GM19467 (cell line): ENCODE measurements at regions not wholly inside any gene's neighbourhood (a gene's known extent, or its start where the extent isn't known, plus 50 kb on each side); places are given as distances from the start of the nearest gene placed in this dataset.

ENCODE experiments used
- ATAC-seq: cut with Tn5 transposase; IDR thresholded peaks from one replicate; pipeline ENCODE4 v1.9.1; 2021; ENCODE audit warnings: mild to moderate bottlenecking, moderate library complexity; ENCODE audit not compliant: unreplicated experiment

DNA sequence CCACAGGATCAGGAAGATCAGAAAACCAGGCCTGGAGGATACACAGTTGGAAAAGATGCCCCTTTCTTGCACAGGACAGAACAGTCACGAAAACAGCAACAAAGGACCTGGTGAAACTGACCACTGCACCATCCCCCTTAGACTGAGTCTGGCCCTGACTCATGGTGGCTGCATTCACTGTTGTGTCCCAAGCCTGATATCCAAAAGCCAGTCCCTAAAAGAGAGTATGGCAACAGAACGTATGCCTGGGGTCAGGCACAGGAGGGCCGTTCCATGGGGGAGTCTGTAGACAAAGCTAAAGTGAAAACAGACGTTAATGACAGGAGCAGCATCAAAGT, 301.1 kb upstream of the NBEA start:
- no peak for ATAC-seq

DNA sequence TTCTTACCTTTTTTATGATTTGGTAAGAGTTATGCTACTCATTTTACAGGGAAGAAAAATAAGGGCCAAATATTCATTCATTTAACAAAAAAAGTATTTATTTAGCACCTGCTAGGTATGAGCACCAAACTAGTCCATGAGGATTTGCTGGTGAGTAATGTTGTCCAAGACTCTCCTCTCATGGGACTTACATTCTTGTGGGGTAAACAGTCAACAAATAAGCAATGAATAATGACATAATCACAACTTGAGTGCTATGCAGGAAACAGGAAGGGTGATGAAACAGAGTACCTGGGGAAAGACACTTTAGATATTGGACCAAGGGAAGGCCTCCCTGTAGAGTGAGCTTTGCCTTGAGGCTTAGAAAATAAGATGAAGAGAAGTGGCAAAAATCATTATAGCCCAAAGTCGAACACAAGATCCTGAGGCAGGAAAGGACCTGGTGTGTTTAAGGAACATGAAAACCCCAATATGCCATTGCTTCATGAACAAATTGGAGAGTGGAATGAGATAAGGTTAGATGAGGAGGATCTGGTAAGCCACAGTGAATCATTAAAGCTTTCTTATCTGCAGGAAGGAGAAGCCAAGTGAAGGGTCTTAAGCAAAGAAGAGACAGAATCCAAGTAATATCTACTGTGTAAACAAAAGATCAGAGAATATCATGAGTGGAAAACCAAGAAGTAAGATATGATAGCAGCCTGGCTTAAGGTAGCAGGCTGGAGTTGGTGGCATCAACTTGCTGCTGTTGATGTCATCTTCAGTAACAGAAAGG, 294.5 kb upstream of the NBEA start:
- ATAC-seq = no peak

DNA sequence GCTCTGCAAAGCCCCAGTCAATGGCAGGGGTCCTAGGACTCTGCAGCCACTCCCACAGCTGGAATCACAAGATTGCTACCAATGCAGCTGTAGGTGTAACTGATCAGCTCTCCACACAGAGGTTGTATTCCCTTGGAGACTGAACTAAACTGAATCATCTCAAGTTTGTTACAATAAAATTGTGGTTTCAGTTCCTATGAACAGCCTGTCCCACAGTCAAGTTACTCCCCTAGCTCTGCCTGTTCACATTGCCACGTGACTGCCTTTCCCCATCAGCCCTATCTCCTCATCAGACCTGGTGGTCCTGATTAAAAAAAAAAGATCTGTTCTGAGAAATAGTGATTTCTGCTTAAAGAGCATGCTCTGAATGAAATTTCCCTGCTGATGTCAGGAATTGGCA, 287.9 kb upstream of the NBEA start:
- ATAC-seq = no peak

DNA sequence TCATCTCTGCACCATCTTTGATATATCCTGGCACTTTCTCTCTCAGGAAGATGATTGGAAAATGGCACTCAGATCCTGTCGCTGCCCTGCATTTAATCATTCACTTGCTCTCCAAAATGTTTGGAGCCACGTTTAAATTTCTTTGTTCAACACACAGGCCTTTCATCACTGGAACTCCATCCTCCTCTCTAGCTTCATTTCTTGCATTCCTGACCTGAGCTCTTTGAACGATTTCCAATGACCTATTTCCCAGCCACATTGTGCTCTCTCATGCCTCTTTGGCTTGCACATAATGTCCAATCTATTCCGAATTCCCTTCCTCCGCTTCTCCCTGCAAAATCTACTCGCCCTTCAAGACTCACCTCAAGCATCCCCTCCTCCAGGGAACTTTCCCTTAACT, 287.4 kb upstream of the NBEA start:
- ATAC-seq = no peak

DNA sequence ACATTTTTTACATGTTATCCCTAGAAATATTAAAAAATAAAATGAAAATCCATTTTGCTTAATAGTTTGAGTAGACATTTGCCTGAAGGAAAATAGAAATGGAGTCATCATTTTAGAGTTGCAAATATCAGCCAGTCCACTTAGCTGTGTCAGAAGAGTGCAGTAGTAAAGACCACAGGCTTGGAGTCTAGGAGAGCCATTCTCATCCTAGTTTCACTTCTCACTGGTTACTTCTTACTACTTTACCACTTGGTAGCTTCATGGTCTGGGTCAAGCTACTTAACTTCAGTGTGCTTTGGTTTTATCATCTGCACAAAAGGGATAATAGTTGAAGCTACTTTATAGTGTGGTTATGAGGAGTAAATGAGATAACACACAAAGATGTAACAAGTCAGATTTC, 286.5 kb upstream of the NBEA start:
- no peak for ATAC-seq

DNA sequence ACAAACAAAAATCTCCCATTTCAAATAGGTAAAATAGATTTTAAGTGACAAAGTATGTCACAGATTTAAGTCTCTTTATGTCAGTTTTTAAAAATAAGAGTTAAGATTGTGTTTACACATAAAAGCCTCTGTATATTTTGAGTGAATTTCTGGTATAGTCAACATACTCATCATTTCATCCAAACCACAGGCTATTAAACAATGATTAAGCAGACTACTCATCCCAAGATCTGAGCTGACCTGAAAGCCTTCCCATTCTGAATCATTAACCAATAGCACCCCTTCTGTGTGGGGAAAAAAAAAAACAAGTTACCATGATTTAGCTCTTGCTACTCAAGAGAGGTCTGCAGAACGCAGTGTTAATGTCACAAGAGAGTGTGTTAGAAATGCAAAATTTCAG, 284.4 kb upstream of the NBEA start:
- no peak for ATAC-seq

DNA sequence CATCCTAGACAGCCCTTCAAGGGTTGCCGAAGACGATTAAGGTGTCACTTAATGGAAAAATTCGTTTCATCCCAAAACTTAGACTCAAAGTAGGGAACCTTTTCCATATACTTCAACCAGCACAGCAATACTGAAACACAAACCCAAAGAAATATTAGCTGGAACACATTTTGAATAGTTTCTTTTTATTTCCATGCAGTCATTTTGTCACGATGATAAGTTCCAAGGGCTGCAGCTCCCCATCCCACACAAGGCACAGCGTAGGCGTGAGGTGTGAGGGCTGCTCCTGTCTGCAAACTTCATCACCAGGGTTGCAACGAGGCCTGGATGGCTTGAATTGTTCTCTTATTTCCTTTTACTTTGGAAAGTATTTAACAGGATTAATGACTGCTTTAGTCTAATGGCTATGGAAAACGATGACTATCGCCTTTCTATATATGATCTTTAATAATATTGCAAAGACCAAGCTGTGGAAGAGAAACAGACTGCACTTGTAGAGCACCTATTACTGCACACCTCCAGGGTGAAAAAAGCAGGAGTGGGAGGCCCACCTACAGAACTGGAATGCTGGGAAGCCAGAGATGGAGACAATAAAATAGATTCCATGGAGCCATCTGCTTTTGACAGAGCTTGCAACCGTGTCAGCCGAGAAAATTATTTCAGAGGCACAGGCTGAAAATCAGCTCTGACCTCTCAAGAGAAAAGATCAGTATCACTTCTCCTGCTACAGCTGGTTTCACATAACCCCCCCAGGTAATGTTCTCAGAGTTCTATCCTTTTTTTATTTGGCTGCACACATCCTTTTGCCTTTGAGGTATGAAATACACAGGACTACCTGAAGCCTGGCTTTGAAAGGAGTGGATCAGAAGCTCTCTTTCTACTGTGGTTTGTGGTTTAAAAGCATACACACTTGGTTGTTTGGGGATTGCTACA, 274.5 kb upstream of the NBEA start:
- no peak for ATAC-seq

DNA sequence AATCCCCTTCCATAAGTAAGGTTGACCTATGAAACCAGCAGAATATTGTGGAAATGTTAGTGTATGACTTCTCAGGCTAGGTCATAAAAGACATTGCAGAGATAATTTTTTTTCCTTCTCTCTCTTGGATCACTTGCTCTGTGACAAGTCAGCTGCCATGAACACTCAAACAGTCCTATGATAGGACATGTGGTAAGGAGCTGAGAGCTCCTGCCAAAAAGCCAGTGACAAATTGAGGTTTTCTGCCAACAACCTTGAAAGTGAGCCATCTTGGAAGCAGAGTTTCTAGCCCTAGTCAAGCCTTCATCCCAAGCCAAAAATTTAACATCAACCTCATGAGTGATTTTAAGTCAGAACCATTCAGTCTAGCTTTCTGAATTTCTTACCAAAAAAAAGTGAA, 270.9 kb upstream of the NBEA start:
- ATAC-seq = no peak

DNA sequence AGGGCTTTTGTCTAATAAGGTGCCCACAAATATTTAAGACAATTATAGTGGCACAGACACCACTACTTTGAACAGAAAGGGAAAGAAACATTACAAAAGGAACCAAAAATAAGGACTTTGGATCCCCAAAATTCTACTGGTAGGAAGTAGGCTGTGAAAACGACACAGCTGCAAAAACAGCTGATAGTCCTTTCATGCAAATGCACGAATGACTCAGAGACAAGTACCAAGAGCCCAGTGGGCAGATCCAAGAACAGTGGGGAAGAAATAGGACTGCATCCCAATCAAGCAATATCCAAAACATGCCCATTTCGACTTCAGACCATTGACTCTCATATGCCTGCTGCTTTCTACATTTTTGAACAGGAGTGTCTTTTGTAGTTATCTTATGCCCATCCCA, 269.4 kb upstream of the NBEA start:
- ATAC-seq = no peak

DNA sequence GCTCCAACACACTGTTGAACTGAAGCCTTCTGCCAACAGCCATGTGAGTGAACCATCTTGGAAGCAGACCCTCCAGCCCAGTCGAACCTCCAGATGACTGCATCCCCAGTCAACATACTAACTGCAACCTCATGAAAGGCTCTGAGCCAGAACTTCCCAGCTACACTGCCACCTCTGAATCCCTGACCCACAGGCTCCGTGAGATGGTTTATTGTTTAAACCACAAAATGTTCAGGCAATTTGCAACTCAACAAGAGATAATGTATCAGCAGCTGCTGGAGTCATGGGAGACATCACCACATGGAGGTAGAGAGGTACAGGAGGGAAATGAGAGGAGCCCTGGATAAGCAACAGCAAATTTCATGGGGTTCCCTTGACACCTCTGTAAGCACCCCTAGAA, 266.4 kb upstream of the NBEA start:
- ATAC-seq = no peak

DNA sequence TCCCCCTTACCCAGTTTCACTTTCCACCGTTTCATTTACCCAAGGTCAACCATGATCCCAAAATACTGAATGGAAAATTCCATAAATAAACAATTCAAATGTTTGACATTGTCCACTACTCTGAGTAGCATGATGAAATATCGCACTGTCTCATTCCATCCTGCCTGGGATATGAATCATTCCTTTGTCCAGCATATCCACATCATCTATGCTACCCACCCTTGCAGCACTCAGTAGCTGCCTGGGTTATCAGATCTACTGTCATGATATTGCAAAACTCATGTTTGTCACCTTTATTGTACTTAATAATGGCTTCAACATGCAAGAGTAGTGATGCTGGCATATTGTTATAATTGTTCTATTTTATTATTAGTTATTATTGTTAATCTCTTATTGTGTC, 263.9 kb upstream of the NBEA start:
- ATAC-seq = no peak

DNA sequence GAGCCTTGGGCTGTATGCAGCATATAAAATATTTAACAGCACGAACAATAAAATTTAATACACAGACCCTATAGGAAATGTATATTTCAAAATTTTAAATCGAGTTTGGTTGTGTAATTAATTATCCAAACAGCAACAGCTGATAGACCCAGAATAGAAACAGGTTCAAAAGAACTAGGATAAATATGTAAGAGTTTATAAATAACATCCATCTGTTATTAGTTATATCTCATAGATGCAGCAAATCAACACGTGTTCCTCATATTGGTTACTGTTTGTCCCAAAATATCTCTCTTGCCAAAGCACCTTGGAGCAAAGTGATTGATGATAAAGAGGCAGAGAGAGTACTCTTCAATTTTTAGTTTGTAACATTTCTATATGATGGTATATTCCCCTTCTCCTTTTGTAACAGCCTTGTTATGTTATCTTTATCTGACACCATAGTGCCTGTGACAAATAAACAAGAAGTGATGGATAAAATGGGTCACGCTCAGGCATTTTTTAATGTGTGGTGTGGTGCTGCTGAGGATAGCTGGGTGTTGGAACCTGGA, 260.6 kb upstream of the NBEA start:
- ATAC-seq = no peak

DNA sequence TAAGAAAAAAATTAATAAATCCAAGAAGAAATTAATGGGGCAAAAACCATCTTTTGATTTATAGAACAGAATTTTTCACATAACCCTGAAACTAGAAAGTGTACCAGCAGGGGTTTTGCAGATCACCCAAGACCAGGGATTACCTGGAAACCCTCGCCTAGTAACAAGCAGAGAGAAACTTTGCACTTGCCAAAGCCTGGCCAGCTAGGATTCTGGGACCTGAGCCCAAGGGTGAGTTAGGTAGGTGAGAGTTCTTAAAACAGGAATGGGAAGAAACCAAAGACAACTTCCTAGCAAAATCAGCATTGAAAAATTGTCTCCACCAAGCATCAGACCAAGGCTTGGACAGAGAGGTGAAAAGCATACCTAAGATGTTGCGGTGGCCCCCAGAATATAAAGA, 247.0 kb upstream of the NBEA start:
- no peak for ATAC-seq

DNA sequence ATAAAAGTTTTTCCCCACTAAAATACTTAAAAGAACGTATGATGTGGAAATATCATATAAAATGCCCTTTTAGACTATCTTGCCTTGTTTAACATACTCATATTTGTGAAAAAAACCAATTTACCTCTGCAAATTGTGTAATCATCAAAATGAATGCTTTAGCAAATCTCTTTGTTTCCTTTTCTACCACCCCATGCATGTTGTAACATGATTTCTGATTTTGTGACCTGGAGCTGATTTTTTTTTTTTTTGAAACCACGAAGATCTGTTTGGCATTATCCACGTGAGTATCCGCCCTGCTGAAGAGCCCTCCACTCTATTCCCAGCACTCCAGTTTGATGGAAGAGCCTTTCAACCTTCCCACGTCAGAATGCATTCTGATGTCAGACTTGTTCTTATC, 245.8 kb upstream of the NBEA start:
- ATAC-seq = no peak

DNA sequence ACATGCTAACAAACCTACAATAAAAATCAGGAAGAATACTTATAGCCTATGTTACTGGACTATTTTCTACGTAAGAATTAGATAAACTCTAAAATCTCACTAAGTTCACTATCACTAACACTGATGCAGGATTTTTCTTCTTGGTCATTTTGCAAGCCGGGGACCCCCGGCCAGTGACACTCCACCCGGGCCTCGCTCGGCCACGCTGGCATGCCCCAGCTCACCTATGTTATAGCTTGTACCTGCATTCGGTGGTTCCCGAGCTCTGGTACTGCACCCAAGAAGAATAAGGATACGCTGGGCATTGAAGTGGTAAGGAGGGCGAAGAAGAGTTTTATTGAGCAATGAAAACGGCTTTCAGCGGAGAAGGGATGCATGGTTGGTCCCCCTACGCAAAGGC, 245.3 kb upstream of the NBEA start:
- no peak for ATAC-seq

DNA sequence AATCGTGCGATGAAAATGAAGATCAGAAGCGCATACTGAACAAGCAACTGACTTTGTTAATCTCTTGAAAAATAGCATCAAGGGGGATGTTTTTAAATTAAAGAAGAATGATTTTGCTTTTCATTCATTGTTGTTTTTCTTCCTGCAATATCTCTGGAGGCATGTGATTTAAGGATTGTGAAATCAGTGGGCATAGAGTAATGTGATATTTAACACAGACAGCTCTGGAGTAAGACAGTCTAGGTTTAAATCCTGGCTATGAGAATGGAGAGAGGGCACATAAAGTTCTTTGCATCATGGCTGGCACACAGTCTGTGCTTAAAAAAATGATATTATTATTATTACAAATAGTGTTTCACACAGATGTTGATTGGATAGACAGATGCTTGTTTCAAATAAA, 243.1 kb upstream of the NBEA start:
- ATAC-seq = no peak

DNA sequence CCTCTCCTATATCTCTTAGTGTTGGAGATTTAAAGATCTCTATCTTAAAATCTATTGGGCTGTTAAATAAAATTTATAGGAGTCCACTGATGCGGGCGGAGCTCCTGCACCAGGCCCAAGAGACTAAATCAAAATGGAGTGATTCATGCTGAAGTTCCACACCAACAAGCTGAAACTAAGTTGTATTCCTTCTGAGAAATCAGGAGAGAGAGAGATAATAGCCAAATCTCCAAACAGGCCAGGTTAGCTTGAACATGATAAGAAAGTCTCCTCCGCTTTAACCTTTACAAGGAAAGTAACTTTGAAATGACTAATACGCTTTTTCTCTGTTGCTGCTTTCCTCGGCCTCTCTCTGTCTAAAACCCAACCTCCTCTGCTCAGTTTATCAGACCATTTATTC, 241.9 kb upstream of the NBEA start:
- ATAC-seq = no peak

DNA sequence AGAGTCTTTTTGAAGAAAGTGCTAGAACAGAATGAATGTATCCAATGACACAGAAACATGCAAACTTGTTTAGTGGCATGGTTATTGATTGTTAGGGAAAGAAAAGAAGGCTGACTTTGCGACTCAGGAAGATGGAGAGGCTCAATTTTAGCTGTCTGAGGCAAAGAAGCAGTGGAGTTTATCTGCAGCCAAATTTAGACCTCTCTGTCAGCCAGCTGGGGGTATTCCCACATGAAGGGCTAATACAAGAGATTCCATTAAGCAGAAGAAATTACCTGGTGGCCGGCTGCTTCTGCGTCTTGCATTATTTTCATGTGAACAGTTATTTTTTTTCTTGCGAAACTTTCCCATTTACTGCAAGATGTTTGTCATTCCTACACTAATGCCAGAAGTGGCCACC, 240.2 kb upstream of the NBEA start:
- no peak for ATAC-seq

DNA sequence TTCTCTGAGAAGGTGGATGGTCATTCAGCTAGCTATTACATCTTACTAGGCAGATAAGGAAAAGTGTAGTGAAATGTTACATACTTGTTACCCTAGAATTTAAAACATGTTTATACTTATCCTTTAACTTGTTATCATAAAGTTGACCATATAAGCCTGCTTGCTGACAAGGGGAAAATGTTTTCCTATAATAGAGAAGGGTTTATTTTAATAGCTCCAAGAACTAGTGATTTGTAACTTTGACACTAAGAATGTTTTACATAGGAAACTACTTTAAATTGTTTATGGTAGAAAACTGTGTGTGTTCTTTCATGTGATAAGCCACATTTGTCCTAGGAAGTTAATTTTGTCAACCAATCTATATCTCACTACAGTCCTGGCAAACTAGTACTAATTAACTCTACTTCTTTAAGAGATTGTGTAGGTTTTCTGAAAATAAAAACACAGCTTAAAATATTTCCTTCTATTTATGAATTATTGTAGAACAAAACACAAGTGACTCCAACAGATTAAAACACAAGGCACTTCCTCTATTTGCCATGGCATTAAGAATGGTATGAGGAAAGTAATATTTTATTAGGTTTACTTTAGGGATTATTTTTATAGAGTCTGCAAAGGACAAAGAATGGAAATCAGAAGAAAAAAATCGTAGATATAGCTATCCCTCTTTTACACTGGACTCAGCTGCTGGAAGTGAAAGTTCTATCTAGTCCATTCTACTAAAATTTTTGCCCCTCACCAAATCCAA, 233.3 kb upstream of the NBEA start:
- ATAC-seq = no peak

DNA sequence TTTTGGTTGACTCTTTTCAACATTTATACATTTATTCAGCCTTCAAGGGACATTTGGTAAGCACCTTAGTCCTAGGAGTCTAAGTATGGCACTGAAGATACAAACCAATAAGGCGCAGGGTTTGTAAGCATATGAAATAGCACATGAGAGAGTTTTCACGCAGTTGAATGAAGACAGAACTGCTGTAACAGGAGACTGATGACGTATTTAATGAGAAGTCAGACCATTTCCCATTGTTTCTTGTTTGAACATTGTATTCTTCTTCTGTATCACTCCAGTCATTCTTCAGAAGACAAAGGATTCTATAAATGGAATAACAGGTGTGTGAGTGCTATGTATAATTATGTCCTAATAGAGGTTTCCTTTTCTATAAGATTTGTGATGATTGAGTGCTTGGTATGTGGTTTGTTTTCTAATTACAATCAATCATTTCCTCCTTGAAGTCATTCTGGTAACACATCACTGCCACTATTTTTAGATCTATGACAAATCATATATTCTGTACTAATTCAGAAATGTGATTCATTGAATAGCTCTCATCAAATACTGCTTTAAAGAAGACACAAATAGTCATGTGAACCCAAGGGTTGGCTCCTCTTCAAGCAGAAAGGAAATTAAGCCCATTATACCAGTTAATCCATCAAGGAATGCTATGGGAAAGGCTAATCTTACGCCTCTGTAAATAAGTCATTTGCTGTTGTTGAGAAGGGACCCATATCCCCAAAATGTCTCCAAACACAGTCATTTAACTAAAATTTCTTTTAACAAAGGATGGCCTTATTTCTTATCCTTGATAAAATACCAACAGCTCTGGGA, 222.8 kb upstream of the NBEA start:
- ATAC-seq = no peak

DNA sequence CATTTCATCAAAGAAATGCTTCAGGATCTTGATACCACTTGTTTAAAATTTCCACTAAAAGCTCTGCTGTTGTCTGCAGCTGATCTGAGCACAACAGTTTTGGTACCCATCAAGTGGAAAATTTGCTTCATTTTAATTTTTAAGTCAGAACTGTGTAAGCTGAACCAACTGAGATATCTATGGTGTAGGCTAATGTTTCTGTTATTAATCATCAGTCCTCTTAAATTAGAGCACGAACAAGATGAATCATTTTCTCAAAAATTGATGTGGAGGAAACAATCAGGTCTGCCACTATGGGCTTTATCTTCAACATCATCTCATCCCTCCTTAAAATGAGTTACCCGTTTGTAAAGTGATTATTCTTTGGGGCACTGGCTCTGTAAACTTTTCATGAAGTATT, 221.5 kb upstream of the NBEA start:
- ATAC-seq = no peak
